ENCODE measurements at regions not wholly inside any gene's neighbourhood (a gene's known extent, or its start where the extent isn't known, plus 50 kb on each side); places are given as distances from the start of the nearest gene placed in this dataset.

DNA sequence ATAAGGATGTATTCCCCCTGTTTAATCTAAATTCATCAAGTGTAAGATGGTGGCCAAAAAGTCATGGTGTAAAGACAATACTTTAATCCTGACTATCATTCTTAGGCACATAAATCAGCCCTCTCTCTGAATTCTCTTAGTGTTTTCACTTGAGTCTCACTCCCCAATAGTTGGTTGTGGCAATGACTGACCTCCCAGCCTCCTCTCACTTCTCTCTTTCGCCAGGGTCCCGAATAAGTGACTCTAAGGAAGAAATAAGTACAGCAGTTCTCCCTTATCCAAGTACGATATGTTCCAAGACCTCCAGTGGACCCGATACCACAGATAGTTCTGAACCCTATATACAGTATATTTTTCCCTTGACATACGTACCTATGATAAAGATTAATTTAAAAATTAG lies 335.3 kb downstream of the MAF start:
- TF ChIP-seq EZH2 (IDR thresholded peaks at IDR 0.05; ENCODE audit: borderline replicate concordance, low read depth, low read length) (no peak), TEAD4 (IDR thresholded peaks at IDR 0.05; ENCODE audit: low read length) (no peak), TEAD4 (CRISPR knock-in tag; IDR thresholded peaks at IDR 0.05; ENCODE audit: borderline replicate concordance) (no peak), KLF1 (tag; IDR thresholded peaks at IDR 0.05) (no peak), EGR1 (conservative IDR thresholded peaks at IDR 0.05) (no peak), NFIC (IDR thresholded peaks at IDR 0.05) (no peak), KLF10 (CRISPR knock-in tag; IDR thresholded peaks at IDR 0.05) (no peak)
- TF ChIP-seq, protein P1, sequence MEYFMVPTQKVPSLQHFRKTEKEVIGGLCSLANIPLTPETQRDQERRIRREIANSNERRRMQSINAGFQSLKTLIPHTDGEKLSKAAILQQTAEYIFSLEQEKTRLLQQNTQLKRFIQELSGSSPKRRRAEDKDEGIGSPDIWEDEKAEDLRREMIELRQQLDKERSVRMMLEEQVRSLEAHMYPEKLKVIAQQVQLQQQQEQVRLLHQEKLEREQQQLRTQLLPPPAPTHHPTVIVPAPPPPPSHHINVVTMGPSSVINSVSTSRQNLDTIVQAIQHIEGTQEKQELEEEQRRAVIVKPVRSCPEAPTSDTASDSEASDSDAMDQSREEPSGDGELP (CRISPR knock-in tag; IDR thresholded peaks at IDR 0.05; ENCODE audit: borderline replicate concordance), result no peak
- TF ChIP-seq, protein P2, sequence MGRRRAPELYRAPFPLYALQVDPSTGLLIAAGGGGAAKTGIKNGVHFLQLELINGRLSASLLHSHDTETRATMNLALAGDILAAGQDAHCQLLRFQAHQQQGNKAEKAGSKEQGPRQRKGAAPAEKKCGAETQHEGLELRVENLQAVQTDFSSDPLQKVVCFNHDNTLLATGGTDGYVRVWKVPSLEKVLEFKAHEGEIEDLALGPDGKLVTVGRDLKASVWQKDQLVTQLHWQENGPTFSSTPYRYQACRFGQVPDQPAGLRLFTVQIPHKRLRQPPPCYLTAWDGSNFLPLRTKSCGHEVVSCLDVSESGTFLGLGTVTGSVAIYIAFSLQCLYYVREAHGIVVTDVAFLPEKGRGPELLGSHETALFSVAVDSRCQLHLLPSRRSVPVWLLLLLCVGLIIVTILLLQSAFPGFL (CRISPR knock-in tag; IDR thresholded peaks at IDR 0.05), result no peak
- TF ChIP-seq, protein P3, sequence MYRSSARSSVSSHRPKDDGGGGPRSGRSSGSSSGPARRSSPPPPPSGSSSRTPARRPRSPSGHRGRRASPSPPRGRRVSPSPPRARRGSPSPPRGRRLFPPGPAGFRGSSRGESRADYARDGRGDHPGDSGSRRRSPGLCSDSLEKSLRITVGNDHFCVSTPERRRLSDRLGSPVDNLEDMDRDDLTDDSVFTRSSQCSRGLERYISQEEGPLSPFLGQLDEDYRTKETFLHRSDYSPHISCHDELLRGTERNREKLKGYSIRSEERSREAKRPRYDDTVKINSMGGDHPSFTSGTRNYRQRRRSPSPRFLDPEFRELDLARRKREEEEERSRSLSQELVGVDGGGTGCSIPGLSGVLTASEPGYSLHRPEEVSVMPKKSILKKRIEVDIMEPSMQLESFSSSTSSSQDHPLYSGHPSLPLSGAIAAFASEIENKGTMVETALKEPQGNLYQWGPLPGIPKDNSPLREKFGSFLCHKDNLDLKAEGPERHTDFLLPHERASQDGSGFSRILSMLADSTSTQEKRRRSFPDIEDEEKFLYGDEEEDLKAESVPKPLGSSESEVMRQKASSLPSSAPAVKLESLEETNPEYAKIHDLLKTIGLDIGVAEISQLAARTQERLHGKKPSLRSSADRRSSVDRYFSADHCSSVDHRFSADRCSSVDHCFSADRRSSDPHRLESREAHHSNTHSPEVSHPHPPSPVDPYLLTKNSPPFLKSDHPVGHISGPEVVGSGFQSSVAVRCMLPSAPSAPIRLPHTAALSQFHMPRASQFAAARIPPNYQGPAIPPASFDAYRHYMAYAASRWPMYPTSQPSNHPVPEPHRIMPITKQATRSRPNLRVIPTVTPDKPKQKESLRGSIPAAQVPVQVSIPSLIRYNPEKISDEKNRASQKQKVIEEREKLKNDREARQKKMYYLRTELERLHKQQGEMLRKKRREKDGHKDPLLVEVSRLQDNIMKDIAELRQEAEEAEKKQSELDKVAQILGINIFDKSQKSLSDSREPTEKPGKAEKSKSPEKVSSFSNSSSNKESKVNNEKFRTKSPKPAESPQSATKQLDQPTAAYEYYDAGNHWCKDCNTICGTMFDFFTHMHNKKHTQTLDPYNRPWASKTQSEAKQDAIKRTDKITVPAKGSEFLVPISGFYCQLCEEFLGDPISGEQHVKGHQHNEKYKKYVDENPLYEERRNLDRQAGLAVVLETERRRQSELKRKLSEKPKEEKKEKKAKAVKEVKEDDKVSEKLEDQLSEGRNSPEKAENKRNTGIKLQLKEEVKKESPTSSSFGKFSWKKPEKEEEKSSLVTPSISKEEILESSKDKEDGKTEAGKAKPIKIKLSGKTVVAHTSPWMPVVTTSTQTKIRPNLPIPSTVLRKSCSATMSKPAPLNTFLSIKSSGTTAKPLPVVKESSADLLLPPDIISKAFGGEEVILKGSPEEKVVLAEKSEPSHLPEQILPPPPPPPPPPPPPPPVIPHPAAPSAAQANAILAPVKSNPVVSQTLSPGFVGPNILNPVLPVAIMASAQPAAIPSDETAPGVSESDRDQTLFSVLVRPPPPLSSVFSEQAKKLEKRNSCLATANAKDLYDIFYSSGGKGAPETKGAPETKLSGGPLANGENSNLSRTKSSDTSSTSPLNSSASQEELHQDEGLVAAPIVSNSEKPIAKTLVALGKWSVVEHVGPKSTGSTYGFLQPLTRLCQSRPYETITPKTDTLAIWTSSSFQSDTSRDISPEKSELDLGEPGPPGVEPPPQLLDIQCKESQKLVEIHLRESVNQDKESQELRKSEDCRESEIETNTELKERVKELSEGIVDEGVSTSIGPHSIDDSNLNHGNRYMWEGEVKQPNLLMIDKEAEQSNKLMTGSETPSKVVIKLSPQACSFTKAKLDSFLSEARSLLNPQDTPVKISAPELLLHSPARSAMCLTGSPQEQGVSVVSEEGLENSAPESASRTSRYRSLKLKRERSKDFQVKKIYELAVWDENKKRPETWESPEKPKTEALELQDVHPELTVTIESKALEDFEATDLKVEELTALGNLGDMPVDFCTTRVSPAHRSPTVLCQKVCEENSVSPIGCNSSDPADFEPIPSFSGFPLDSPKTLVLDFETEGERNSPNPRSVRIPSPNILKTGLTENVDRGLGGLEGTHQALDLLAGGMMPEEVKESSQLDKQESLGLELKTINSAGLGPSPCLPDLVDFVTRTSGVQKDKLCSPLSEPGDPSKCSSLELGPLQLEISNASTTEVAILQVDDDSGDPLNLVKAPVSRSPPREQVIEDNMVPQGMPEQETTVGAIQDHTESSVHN (IDR thresholded peaks at IDR 0.05; ENCODE audit: borderline replicate concordance in 1 of 2, low read depth in 1 of 2), result no peak
- TF ChIP-seq, protein P4, sequence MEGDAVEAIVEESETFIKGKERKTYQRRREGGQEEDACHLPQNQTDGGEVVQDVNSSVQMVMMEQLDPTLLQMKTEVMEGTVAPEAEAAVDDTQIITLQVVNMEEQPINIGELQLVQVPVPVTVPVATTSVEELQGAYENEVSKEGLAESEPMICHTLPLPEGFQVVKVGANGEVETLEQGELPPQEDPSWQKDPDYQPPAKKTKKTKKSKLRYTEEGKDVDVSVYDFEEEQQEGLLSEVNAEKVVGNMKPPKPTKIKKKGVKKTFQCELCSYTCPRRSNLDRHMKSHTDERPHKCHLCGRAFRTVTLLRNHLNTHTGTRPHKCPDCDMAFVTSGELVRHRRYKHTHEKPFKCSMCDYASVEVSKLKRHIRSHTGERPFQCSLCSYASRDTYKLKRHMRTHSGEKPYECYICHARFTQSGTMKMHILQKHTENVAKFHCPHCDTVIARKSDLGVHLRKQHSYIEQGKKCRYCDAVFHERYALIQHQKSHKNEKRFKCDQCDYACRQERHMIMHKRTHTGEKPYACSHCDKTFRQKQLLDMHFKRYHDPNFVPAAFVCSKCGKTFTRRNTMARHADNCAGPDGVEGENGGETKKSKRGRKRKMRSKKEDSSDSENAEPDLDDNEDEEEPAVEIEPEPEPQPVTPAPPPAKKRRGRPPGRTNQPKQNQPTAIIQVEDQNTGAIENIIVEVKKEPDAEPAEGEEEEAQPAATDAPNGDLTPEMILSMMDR (IDR thresholded peaks at IDR 0.05 in 2 of 3, conservative IDR thresholded peaks at IDR 0.05 in 1 of 3; ENCODE audit: insufficient read depth in 2 of 3, low read depth in 1 of 3, low read length in 3 of 3), result no peak
